AG20443 (cell line): ENCODE measurements at regions not wholly inside any gene's neighbourhood (a gene's known extent, or its start where the extent isn't known, plus 50 kb on each side); places are given as distances from the start of the nearest gene placed in this dataset.
"Not testable (repeated sequence)": the region's sequence is repeated elsewhere in the genome, so short reads cannot be mapped to it uniquely, and the experiment has no call there.

Experiments used
- DNase-seq: peaks from one replicate; pipeline ENCODE4 v3.0.0; 2012; ENCODE audit warnings: low spot score, mixed read lengths

GRCh38 chr18:3328532-3328931 lies 66.6 kb downstream of the MYL12B start:
- DNase-seq: no peak

GRCh38 chr18:3329471-3329870 lies 67.5 kb downstream of the MYL12B start:
- DNase-seq: no peak

- no peak for DNase-seq
These were observed 67.9 kb downstream of the MYL12B start for GRCh38 chr18:3329872-3330271.

- no peak for DNase-seq
These were observed 68.7 kb downstream of the MYL12B start for GRCh38 chr18:3330622-3331021.

GRCh38 chr18:3332376-3332775 lies 70.4 kb downstream of the MYL12B start:
- DNase-seq: no peak

GRCh38 chr18:3333056-3333720 lies 71.3 kb downstream of the MYL12B start:
- no peak for DNase-seq

GRCh38 chr18:3333721-3334386 lies 71.9 kb downstream of the MYL12B start:
- no peak for DNase-seq

- no peak for DNase-seq
These were observed 78.2 kb downstream of the MYL12B start for GRCh38 chr18:3340015-3340681.

GRCh38 chr18:3340682-3341097 lies 78.8 kb downstream of the MYL12B start:
- DNase-seq: no peak

- no peak for DNase-seq
These were observed 80.7 kb downstream of the MYL12B start for GRCh38 chr18:3342628-3343027.

GRCh38 chr18:3345452-3345851 lies 83.5 kb downstream of the MYL12B start:
- peak; percentile 39 for DNase-seq

- no peak for DNase-seq
These were observed 84.0 kb downstream of the MYL12B start for GRCh38 chr18:3345885-3346284.

- no peak for DNase-seq
These were observed 84.6 kb downstream of the MYL12B start for GRCh38 chr18:3346487-3346886.

GRCh38 chr18:3347286-3347803 lies 85.4 kb downstream of the MYL12B start:
- no peak for DNase-seq

- no peak for DNase-seq
These were observed 86.2 kb downstream of the MYL12B start for GRCh38 chr18:3348176-3348575.

- not testable (repeated sequence) for DNase-seq
These were observed 87.3 kb downstream of the MYL12B start for GRCh38 chr18:3349046-3349841.

GRCh38 chr18:3350021-3350420 lies 88.1 kb downstream of the MYL12B start:
- DNase-seq: no peak

GRCh38 chr18:3350566-3351527 lies 88.9 kb downstream of the MYL12B start:
- DNase-seq: no peak

- DNase-seq: no peak
These were observed 92.6 kb downstream of the MYL12B start for GRCh38 chr18:3354506-3354905.

GRCh38 chr18:3356614-3357013 lies 93.4 kb upstream of the TGIF1 start:
- DNase-seq: no peak

- no peak for DNase-seq
These were observed 92.5 kb upstream of the TGIF1 start for GRCh38 chr18:3357516-3357915.
